HepG2 (cell line): ENCODE measurements at regions not wholly inside any gene's neighbourhood (a gene's known extent, or its start where the extent isn't known, plus 50 kb on each side); places are given as distances from the start of the nearest gene placed in this dataset.

ENCODE experiments used
- ATAC-seq: fragments of 200-7000 bp; cut with Tn5 transposase; 3 replicates; pipeline ENCODE4 v1.9.1; 2020; ENCODE audit warnings: mild to moderate bottlenecking, moderate library complexity
- BruUV-seq: library from RNA; stranded (reverse); fragments of 400-500 nt; replicated peaks from 2 replicates; lab custom pipeline; 2021; lab: Mats Ljungman, UMichigan
- CTCF ChIA-PET: fragments of 300-600 bp; formaldehyde crosslinking; extraction: SDS; loops from one replicate; lab custom pipeline; 2021; ENCODE audit warnings: low total read pairs, inconsistent platforms, low intra/inter-chr PET ratio; lab: Yijun Ruan, JAX
- POLR2A ChIA-PET: fragments of 350-600 bp; sonication (Branson Sonifier 250); formaldehyde crosslinking; loops from one replicate; lab custom pipeline; 2020; ENCODE audit warnings: antibody characterized with exemption, inconsistent platforms; lab: Yijun Ruan, JAX
- DNase-seq: peaks from one replicate; pipeline ENCODE4 v3.0.0-alpha.2; 2015; ENCODE audit warnings: low spot score
- FAIRE-seq: peaks from 3 replicates; lab custom pipeline; 2011; peaks lifted over from hg19 to GRCh38; lab: Jason Lieb, UNC
- H2AFZ ChIP-seq: one replicate; pipeline ENCODE4 v1.6.1; 2011; ENCODE audit warnings: low read length, inconsistent platforms
- H3K27ac ChIP-seq: fragments of 300-600 bp; 3 replicates; pipeline ENCODE4 v1.8.0; 2011; ENCODE audit warnings: mixed run types, mild to moderate bottlenecking, mixed read lengths, low read length, inconsistent platforms; ENCODE audit not compliant: insufficient read depth; ENCODE audit errors: extremely low read length
- H3K27me3 ChIP-seq, 2 experiments: fragments of 200-600 bp in 1 of 2; 2 replicates in 1 of 2; 3 replicates in 1 of 2; pipeline versions ENCODE4 v1.6.0 to v1.8.0; 2011; ENCODE audit warnings: low read length in 2 of 2, mild to moderate bottlenecking in 2 of 2, moderate library complexity in 2 of 2, inconsistent platforms in 1 of 2; ENCODE audit not compliant: insufficient read depth in 2 of 2, control insufficient read depth in 1 of 2
- H3K36me3 ChIP-seq, 2 experiments: fragments of 200-600 bp in 1 of 2; replicated peaks in 1 of 2; 2 replicates in 1 of 2; 3 replicates in 1 of 2; pipeline versions ENCODE4 v1.5.1 to v1.8.0; 2011; ENCODE audit warnings: low read length in 2 of 2, inconsistent platforms in 1 of 2; ENCODE audit not compliant: insufficient read depth in 2 of 2, control insufficient read depth in 1 of 2
- H3K4me1 ChIP-seq: 2 replicates; pipeline ENCODE4 v1.5.1; 2012; ENCODE audit warnings: low read length, inconsistent platforms; ENCODE audit not compliant: insufficient read depth
- H3K4me2 ChIP-seq: 2 replicates; pipeline ENCODE4 v1.6.0; 2011; ENCODE audit warnings: low read depth, low read length, inconsistent platforms
- H3K4me3 ChIP-seq, 3 experiments: fragments of 200-600 bp in 1 of 3; sonication (generic), shearing (Covaris generic) in 1 of 3; replicated peaks in 1 of 3; 2 replicates each; pipeline ENCODE4 v1.5.1; 2011 to 2016; ENCODE audit warnings: low read length in 3 of 3, inconsistent platforms in 2 of 3, low read depth in 2 of 3, mild to moderate bottlenecking in 2 of 3, control low read depth in 1 of 3, mixed read lengths in 1 of 3; ENCODE audit not compliant: insufficient read depth in 1 of 3
- H3K79me2 ChIP-seq: one replicate; pipeline ENCODE4 v1.6.1; 2011; ENCODE audit warnings: low read length, inconsistent platforms; ENCODE audit not compliant: insufficient read depth
- H3K9ac ChIP-seq: 2 replicates; pipeline ENCODE4 v1.6.0; 2011; ENCODE audit warnings: mild to moderate bottlenecking, low read depth, low read length, inconsistent platforms; ENCODE audit not compliant: insufficient read depth
- H3K9me3 ChIP-seq: 2 replicates; pipeline ENCODE4 v1.5.1; 2012; ENCODE audit warnings: mild to moderate bottlenecking, low read length
- H4K20me1 ChIP-seq: 2 replicates; pipeline ENCODE4 v1.6.0; 2011; ENCODE audit warnings: inconsistent platforms, mild to moderate bottlenecking, low read length, moderate library complexity; ENCODE audit not compliant: insufficient read depth
- CHD4 ChIP-seq: fragments of 200-600 bp; sonication (generic); IDR thresholded peaks from 2 replicates; pipeline ENCODE4 v1.7.0; 2017; ENCODE audit warnings: mild to moderate bottlenecking, low read length, borderline replicate concordance
- DPF2 ChIP-seq: sonication (generic); formaldehyde crosslinking; IDR thresholded peaks from 2 replicates; pipeline ENCODE4 v1.4.0; 2020; ENCODE audit warnings: mild to moderate bottlenecking, low read depth, missing genetic modification reagents, borderline replicate concordance
- KDM6A ChIP-seq: IDR thresholded peaks from 2 replicates; pipeline ENCODE4 v1.6.1; 2016; ENCODE audit warnings: low read depth
- NKX3-1 ChIP-seq: sonication (generic); formaldehyde crosslinking; IDR thresholded peaks from 2 replicates; pipeline ENCODE4 v1.5.0; 2020; ENCODE audit warnings: missing genetic modification reagents
- NR2C2 ChIP-seq: sonication (generic); formaldehyde crosslinking; IDR thresholded peaks from 2 replicates; pipeline ENCODE4 v1.4.0; 2020; ENCODE audit warnings: missing genetic modification reagents, mild to moderate bottlenecking, moderate library complexity, borderline replicate concordance
- PRPF4 ChIP-seq: fragments of 200-400 bp; formaldehyde crosslinking; IDR thresholded peaks from 2 replicates; pipeline ENCODE4 v1.6.1; 2016; ENCODE audit warnings: low read length, low read depth; ENCODE audit not compliant: poor library complexity, severe bottlenecking
- SRSF1 ChIP-seq: fragments of 200-400 bp; formaldehyde crosslinking; optimal IDR thresholded peaks from 2 replicates; pipeline ENCODE3; 2017; ENCODE audit warnings: mild to moderate bottlenecking, low read depth, low read length, moderate library complexity
- ZNF546 ChIP-seq: sonication (generic); formaldehyde crosslinking; conservative IDR thresholded peaks from 2 replicates; pipeline ENCODE4 v1.8.1; 2023; ENCODE audit warnings: mild to moderate bottlenecking, missing genetic modification reagents
- WGBS: methylation state at CpG from one replicate; pipeline ENCODE4 v1.1.6; 2017; ENCODE audit warnings: low lambda C conversion rate; 5-methylcytosine and 5-hydroxymethylcytosine counted together
- in situ Hi-C: cut with HindIII; loops from 2 replicates; pipeline ENCODE4 v1.10.0; 2017; ENCODE audit warnings: low pct_unique_long_range_greater_than_20kb; ENCODE audit not compliant: extremely low pct_ligation_motif_present
- intact Hi-C: fragments of 100-400 bp; cut with micrococcal nuclease; formaldehyde crosslinking; loops from one replicate; pipeline ENCODE4 v1.10.0; 2022; ENCODE audit not compliant: unreplicated experiment
- TF ChIP-seq, protein P1 (sequence below): sonication (generic); formaldehyde crosslinking; IDR thresholded peaks from 2 replicates; pipeline ENCODE4 v1.4.0; 2020; ENCODE audit warnings: low read depth, missing genetic modification reagents
- TF ChIP-seq, protein P2 (sequence below): sonication (generic); formaldehyde crosslinking; IDR thresholded peaks from 2 replicates; pipeline ENCODE4 v1.4.0; 2020; ENCODE audit warnings: mild to moderate bottlenecking, missing genetic modification reagents, borderline replicate concordance
- TF ChIP-seq, protein P3 (sequence below): sonication (generic); formaldehyde crosslinking; IDR thresholded peaks from 2 replicates; pipeline ENCODE4 v1.4.0; 2020; ENCODE audit warnings: missing genetic modification reagents
- TF ChIP-seq, protein P4 (sequence below): sonication (generic); formaldehyde crosslinking; conservative IDR thresholded peaks from 2 replicates; pipeline ENCODE4 v1.8.0; 2022; ENCODE audit warnings: missing genetic modification reagents

DNA sequence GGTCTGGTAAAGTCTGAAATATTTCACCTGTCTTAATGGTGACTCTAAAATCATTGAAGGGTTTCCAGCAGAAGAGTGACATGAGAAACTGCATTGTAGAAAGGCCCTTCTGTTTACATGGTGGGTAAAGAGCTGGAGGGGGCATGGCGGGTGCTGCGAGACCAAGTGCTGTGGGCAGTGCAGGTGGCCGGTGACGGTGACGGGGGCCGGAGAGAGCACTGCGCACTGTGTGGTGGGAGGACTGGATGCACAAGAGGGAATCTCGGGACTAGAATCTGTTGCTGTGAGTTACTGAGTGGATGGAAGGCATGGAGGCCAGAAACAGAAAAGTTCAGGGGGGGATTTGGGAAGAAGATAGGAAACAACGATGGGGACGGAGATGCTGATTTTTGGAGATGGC, 218.7 kb downstream of the USP6NL start:
- 62% methylated on average over 10 of the region's 10 CpGs for WGBS
- Histone ChIP-seq H4K20me1 (no peaks in the 10 kb centered on the region), H3K4me3 (no peak overlapping the region), H3K9ac (no peak overlapping the region), H2AFZ (no peak overlapping the region), H3K27me3 (peaks cover 10 to 80% of the 10 kb centered on the region in 2 experiments), H3K27ac (no peak overlapping the region), H3K36me3 (no peaks in the 10 kb centered on the region), H3K9me3 (no peaks in the 10 kb centered on the region), H3K79me2 (no peaks in the 10 kb centered on the region), H3K4me2 (no peak overlapping the region), H3K4me1 (no peaks in the 10 kb centered on the region)
- in situ Hi-C loops, result no loop called here
- DNase-seq (no peak), ATAC-seq (no peak), FAIRE-seq (no peak)
- BruUV-seq, result no TSS peak
- ChIA-PET POLR2A (no interaction called here), CTCF (no interaction called here)
- TF ChIP-seq, protein P1, sequence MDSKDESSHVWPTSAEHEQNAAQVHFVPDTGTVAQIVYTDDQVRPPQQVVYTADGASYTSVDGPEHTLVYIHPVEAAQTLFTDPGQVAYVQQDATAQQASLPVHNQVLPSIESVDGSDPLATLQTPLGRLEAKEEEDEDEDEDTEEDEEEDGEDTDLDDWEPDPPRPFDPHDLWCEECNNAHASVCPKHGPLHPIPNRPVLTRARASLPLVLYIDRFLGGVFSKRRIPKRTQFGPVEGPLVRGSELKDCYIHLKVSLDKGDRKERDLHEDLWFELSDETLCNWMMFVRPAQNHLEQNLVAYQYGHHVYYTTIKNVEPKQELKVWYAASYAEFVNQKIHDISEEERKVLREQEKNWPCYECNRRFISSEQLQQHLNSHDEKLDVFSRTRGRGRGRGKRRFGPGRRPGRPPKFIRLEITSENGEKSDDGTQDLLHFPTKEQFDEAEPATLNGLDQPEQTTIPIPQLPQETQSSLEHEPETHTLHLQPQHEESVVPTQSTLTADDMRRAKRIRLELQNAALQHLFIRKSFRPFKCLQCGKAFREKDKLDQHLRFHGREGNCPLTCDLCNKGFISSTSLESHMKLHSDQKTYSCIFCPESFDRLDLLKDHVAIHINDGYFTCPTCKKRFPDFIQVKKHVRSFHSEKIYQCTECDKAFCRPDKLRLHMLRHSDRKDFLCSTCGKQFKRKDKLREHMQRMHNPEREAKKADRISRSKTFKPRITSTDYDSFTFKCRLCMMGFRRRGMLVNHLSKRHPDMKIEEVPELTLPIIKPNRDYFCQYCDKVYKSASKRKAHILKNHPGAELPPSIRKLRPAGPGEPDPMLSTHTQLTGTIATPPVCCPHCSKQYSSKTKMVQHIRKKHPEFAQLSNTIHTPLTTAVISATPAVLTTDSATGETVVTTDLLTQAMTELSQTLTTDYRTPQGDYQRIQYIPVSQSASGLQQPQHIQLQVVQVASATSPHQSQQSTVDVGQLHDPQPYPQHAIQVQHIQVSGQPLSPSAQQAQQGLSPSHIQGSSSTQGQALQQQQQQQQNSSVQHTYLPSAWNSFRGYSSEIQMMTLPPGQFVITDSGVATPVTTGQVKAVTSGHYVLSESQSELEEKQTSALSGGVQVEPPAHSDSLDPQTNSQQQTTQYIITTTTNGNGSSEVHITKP (CRISPR knock-in tag), result no peak
- TF ChIP-seq, protein P2, sequence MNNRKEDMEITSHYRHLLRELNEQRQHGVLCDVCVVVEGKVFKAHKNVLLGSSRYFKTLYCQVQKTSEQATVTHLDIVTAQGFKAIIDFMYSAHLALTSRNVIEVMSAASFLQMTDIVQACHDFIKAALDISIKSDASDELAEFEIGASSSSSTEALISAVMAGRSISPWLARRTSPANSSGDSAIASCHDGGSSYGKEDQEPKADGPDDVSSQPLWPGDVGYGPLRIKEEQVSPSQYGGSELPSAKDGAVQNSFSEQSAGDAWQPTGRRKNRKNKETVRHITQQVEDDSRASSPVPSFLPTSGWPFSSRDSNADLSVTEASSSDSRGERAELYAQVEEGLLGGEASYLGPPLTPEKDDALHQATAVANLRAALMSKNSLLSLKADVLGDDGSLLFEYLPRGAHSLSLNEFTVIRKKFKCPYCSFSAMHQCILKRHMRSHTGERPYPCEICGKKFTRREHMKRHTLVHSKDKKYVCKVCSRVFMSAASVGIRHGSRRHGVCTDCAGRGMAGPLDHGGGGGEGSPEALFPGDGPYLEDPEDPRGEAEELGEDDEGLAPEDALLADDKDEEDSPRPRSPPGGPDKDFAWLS (CRISPR knock-in tag), result no peak
- TF ChIP-seq SRSF1 (no peak), DPF2 (CRISPR knock-in tag) (no peak), PRPF4 (no peak), ZNF546 (CRISPR knock-in tag) (no peak), NKX3-1 (CRISPR knock-in tag) (no peak), CHD4 (no peak), NR2C2 (no peak), KDM6A (CRISPR knock-in tag) (no peak)
- TF ChIP-seq, protein P3, sequence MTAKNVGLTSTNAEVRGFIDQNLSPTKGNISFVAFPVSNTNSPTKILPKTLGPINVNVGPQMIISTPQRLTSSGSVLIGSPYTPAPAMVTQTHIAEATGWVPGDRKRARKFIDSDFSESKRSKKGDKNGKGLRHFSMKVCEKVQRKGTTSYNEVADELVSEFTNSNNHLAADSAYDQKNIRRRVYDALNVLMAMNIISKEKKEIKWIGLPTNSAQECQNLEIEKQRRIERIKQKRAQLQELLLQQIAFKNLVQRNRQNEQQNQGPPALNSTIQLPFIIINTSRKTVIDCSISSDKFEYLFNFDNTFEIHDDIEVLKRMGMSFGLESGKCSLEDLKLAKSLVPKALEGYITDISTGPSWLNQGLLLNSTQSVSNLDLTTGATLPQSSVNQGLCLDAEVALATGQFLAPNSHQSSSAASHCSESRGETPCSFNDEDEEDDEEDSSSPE, result no peak
- TF ChIP-seq, protein P4, sequence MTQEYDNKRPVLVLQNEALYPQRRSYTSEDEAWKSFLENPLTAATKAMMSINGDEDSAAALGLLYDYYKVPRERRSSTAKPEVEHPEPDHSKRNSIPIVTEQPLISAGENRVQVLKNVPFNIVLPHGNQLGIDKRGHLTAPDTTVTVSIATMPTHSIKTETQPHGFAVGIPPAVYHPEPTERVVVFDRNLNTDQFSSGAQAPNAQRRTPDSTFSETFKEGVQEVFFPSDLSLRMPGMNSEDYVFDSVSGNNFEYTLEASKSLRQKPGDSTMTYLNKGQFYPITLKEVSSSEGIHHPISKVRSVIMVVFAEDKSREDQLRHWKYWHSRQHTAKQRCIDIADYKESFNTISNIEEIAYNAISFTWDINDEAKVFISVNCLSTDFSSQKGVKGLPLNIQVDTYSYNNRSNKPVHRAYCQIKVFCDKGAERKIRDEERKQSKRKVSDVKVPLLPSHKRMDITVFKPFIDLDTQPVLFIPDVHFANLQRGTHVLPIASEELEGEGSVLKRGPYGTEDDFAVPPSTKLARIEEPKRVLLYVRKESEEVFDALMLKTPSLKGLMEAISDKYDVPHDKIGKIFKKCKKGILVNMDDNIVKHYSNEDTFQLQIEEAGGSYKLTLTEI, result no peak
- intact Hi-C loops, result no loop called here
